EH (cell line): ENCODE measurements at regions not wholly inside any gene's neighbourhood (a gene's known extent, or its start where the extent isn't known, plus 50 kb on each side); places are given as distances from the start of the nearest gene placed in this dataset.

Source experiments
- DNase-seq: peaks from one replicate; pipeline ENCODE4 v3.0.0-alpha.2; 2015; ENCODE audit warnings: low read depth

DNA sequence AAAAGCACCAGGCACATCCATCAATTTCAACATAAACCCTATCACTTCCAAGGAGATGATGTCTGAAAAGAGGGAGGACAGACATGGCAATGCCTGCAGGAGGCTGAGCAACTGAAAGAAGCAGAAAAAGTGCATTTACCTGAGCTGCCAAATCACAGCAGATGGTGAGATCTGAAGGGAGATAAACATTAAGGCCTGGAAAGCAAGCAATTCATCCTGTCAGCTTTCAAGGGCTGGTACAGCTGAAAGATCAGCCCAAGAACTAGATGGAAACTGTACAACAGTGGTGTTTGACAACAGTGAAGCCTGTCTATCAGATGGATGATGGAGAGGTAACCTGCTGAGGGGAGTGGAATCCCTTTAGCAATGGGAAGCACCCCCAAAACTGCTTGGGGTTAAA, 433.2 kb upstream of the ZNF608 start:
- DNase-seq, result no peak

DNA sequence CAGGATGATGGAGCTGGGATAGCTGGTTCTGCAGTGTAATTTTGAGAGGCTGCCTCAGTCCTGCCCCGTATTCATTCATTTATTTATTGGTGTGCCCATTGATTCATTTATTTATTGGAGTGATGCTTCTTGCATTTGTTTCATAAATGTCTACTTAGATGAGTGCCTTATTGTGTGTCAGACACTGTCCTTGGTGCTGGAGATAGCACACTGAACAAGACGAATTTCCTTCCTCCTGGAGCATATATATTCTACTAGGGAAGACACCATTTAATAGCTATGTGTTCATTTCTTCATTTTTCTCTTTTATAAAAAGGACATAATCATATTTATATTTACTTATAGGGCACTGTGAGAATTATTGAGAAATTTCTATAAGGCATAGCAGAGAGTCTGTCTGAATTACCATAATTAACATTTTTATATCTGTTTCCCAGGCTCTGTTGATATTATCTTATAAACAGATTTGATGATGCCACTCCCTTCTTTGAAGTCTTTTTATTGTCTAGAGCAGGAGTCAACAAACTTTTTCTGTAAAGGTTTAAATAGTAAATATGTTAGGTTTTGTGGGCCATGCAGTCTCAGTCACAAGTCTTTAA, 433.9 kb upstream of the ZNF608 start:
- peak; percentile 21 for DNase-seq

DNA sequence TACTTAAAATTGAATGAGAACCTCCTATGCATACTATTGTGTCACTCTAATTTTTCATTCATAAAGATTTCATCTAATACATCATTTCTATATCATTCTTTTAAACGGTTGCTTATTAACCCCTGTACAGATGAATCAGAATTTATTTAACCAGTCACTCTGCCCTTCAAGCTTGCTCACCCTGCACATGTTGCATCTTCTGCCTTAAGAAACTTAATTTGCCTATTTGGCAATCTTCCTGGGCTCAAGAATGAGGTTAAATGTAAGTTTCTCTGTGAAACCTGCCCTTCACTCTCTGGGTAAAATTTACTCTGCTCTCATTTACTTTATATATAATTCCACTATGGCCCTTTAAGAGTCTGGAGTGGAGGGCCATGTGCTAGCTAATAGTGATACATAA, 434.7 kb upstream of the ZNF608 start:
- no peak for DNase-seq

DNA sequence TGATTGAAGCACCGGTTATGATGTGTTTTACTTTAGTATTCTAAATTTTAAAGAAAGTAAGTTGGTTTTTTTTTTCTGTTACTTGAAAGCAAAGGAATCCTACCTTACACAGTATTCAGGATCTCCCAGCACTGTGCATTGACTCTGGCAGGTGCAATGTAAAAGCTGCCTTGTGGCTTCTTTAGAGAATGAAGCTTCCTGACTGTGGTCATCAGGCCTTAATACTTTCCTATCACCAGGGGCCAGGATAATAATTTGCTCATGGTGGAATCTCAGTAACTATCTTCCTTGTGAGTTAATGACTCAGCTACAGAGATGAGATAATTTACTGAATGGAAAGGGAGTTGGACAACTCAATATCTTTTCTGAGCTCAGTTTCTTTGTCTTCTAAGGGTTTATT, 435.5 kb upstream of the ZNF608 start:
- no peak for DNase-seq

DNA sequence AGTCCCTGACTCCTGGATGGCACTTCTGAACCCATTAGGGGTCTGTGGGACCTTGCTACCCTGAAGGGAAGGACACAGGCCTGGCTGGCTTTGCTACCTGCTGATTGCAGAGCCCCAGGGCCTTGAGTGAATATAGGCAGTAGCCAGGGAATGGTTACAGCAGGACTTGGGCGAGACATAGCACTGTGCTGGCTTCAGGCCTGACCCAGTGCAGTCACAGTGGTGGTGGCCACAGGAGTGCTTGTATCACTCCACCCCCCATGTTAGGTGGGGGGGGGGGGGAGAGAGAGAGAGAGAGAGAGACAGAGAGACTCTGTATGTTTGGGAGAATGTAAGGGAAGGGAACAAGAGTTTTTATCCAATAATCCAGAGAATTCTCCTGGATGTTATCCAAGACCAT, 439.3 kb upstream of the ZNF608 start:
- no peak for DNase-seq

DNA sequence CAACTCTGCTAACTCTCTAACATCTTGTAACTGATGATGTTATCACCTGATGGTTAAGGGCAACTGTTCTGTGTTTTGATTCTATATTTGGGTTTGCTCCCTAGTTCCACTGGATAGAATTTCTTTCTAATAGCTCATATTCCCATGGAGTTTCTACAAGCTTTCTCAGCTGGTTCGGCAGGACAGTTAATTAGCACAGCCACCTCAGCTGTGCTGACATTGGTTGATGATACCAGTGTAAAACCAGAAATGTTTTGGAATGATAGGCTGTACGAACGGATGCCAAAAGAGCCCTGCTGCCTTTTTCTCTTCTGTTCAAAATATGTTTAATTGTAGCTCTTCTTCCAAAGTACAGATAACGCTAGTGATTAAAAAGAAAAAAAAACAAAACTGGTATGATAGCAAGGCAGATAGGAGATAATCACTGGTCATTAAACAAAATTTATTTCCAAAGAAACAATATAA, 440.5 kb upstream of the ZNF608 start:
- no peak for DNase-seq

DNA sequence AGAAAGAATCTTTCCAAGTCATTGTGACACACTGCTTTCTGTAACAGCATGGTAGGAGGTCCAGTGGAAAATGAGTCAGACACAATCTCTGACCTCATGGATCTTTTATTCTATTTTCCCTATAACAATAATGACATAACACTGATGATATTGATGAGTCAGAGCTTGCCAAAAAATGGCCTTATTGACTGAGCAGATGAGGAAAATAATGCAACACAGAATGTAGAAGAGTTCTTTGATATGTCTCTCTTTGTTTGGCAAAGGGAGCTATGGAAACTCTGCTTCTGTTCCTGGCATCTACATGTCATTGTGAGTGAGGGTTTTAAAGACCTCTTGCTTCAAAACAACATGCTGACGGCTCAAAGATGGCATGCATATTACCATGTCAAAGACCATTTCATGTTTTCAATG, 443.1 kb upstream of the ZNF608 start:
- DNase-seq, result peak; percentile 12

DNA sequence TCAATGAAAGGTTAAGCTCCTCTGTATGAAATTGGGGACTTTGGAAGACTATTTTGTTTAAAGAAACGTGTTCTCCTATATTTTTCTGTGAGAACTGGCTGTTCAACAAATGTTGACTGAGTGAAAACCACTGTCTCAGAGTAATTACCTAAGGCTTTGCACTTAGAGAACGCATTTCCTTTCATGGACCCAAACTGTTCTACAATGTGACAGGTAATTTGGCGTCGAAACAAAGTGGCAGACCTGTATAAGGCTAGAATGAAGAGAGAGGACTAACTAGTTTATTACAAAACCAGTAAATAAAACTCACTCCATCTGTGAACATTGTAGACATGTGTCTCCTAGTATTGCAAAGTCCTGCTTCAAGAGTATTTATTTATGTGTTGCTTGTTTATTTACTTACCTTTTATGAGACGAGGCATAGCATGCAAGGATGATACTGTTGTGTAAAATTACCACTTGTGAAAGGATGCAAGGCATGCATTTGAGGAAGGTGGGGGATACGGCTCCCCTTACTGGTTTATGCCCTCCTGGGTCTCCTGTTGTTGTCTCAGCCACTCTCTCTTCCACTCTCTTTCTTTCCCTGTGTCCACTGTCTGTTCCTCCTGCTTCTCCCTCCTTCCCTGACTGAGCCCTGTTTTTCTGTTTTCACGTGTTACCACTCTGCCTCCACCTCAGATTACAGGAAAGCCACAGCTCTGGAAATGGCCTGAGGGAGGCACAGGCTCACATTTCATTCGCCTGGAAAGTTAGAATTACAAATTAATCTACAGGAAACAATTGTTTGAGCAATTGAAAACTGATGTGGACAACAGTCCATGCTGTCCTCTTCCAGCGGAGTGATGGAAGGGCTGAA, 444.0 kb upstream of the ZNF608 start:
- DNase-seq, result peak; percentile 29

DNA sequence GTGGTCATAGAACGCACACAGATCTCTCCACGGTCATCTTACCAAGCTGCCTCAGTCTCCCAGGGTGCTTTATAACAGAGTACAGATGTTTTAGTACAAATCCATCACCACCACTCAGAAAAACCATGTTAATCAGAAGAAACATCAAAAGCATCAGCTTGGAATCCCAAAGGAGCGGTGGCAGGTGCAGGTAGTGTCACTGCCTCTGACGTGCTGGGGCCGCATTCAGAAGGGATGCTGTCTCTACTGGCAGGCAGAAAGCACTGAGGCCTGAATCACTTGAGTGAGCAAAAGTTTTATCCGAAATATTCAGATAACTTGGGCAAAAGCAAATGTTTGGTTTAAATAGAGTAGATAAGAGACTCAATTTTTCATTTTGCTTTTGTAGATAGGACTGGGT, 448.4 kb upstream of the ZNF608 start:
- no peak for DNase-seq

DNA sequence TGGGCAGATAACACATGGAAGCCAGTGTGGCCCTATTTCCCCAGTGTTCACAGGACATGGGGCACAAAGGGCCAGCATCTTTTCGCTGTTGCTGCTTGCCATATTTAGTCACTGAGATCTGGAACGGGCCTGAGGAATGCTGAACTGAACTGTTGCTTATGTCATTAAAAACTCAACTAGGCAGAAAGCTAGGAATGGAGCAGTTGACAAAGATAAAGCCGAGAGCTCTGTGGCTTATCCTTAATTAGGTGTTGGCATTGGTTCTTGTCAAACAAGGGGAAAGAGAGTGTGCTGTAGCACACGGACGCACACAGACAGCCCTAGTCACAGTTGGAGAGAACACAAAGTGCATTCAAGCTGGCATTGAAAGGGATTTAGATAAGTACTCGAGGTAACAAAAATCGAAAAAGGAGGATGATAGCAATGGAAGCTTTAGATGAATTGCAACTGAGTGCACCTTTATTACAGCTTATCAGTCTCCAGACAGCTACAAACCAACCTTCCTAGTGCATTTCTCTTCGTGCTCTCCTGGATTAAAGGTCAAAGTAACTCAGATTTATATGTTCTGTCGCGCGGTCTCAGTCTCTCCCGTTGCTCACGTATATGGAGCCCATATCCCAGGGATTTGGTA, 450.2 kb upstream of the ZNF608 start:
- DNase-seq, result no peak

DNA sequence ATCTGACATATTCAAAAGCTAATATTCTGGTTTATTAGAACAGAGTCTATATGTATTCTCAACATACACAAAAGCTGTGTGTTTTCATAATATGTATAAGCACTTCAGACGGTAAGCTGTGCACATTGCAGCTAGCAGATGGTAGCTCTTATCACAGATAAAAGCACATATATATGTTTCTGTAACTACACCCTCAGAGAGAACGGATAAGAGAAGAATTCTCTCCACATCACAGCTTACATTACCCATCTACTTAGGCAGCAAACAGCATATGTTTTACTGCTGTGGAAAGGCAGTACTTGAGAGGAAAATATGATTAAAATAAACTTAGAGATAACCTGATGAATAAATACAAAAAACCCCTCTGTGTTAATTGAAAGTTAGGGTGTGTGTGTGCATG, 450.9 kb upstream of the ZNF608 start:
- DNase-seq, result no peak

DNA sequence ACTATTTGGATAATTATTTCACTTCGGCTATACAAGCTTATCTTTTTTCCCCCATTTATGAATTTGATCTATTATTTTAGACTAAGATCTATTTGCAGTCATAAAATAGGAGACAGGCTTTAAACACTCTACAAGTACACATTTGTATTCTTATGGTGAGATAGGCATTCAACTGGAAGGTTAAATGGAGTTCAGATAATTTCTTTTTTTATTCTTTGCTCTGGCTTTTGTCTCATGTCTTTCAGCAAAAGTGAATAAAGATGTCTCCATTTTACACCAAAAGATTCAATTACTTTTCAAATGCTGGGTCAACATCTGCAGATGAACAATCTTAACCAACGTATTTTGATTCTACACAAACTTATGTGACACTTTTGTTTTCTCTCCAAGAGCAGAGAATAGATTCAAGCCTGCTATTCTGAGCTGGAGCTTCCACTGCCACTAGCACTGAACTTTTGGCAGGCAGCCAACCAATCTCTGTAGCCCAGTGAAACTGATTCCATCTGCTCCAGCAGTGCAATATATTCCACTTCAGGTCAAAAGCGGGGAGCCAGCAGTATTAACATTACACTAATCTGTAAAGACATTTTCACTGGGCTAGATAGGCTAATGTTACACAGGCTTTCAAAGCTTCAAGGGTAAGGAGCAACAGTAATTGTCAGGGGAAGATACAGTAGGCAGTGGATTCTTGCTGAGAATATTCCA, 452.0 kb upstream of the ZNF608 start:
- DNase-seq, result peak; percentile 63

DNA sequence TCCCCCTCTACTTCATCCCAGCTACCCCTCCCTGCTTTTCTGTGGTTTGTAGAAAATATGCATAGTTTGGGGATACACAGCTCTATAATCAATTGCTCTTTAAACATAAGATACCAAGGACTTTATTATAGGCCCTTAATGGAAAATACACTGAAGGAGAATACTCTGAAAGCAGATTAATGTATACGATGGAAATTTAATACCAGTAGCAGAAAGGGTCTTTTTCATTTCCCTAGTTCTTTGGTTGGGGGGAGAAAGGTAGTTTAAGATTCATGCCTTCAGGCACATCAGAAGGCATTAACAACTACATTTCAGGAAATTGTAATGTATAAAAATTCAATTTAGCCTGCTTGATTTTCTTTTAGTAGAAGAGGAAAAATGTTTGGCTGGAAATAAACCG, 452.9 kb upstream of the ZNF608 start:
- no peak for DNase-seq

DNA sequence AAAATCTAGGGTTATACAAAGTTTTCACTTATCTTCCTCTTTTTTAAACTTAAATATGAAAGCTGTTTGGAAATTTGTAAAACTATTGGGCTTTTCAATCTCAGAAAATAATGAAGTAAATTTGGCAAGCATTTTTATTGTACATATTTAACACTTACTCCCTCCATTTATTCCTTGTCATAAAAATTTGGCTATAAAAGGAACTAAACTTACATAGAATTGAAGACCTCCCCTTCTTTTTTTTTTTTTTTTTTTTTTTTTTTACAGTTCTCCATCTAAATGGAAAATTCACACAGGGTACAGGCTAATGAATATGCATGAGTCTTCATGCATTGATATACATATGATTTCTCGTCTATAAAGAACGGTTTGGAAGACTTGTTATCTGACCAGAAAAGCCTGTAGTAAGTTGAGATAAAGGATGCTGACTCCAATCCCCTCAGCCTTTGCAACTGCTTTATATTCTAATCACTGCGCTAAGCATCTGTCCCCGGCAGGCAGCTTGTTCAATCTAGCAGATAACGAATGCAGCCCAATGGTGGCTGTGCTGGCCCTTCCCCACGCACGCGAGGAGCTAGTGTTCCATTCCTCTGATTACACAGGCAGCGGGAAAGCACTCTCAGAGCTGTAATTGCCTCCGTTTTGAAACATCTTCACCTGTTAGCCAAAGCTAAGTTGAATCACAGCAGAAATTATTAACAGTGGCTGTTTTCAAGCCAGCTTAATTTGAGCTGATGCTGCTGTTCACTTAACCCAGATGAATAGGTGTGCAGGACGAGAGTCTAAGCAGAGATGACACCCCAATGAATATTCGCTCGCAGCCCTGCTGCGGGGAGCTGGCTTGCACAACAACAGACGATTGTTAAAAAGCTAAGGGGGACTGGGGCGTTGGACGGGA, 453.8 kb upstream of the ZNF608 start:
- DNase-seq, result peak; percentile 9

DNA sequence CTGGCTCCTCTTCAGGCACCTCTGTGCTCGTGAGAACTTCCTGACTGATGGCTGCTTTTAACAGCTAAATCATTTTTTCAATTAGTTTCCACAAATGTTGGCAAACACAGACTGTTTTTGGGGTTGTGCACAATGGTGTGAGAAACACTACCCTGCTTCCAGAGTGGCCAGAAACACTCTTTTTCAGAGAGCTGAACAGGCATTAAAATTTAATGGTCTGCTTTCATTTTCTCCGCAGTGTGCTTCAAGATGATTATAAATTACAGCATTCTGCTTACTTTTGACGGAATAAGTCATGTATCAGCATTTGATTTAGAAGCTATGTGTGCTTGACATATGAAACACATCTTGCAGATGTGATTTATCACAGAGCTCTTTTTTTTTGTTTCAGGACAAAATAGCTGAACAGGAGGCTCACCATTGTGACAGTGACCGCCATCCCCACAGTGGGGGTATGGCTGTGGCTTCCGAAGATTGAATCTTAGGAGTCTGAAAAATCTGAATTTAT, 454.5 kb upstream of the ZNF608 start:
- no peak for DNase-seq

DNA sequence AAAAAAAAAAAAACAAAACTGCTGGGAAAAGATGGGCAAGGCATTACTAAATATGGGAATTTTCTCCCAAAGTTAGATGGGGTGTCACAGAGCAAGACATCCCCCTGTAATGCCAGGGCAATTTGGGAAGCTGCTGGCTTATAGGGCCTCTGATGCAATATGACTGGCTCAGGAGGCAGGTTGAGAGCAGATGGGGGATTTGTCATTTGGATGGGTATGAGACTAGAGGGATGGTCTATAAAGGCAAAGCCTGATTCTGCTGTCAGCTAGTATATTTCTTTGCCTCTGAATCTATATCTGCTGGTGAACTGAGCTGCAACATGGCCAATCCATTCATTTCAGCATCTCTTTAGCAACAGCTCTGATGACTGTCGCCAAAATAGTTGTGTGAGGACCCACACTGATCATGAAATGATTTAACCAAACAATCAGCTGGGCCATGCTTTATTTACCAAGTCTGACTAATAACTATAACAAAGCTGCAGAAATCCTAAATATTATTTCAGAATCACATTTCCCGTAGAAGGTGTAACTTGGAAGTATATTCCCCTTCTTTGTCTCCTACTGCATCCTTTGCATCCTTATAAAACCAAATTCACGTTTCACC, 455.1 kb upstream of the ZNF608 start:
- no peak for DNase-seq

DNA sequence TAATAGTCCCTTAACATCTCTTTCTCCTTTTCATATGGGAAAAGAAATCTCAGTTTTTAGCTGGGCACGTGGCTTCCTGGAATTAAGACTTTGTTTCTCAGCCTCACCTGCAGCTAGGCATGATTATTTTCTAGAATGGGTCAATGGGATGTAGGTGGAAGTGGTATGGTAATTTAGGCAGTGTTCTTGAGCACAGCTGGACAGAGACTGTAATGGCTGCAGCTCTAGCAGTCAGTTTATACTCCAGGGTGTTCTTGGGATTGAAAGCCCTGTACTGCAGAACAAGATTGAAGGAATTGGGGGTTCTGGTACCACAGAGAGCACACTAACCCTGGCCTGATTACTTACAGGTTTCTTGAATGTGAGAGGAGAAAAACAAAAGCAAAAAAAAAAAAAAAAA, 455.9 kb upstream of the ZNF608 start:
- no peak for DNase-seq

DNA sequence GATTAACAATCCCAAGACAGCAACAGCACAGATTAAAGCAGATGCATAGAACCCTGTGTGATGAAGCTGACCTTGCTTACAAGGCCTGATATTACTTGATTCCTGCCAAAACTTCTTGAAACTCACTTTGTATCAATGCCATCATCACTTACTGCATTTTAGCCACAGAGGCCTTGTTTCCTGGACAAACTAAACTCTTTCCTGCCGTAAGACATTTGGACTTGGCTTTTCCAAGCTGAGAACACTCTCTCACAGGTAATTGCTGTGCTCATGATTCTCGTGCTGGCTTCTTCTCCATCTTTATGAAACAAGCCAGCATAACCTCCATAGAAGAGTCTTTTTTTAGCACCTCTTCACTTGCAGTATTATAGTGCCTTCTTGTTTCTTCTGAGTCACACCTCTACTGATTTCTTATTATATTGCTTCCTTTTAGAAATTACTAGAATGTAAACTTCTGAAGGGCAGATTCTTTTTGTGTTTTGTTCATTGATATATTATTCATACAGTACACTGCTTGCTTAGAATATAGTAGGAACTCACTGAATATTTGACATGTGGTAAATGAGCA, 456.5 kb upstream of the ZNF608 start:
- no peak for DNase-seq

DNA sequence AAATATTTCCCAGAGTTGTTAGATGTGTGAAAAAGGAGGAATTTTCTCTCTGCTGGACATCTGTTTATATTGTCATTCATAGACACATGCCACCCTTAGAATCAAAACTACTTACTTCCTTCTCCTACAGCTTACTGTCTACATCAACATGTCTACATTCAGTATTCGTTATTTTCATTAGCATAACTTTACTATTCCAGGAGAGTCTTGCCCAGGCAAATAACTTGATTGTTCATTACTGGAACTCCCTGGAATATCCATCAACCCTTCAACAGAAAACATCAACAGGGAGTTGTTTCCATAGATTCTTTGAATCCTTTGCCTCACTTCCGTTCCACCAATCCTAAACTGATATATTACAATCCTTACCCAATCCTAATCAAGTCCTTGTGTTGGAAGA, 457.5 kb upstream of the ZNF608 start:
- DNase-seq, result no peak

DNA sequence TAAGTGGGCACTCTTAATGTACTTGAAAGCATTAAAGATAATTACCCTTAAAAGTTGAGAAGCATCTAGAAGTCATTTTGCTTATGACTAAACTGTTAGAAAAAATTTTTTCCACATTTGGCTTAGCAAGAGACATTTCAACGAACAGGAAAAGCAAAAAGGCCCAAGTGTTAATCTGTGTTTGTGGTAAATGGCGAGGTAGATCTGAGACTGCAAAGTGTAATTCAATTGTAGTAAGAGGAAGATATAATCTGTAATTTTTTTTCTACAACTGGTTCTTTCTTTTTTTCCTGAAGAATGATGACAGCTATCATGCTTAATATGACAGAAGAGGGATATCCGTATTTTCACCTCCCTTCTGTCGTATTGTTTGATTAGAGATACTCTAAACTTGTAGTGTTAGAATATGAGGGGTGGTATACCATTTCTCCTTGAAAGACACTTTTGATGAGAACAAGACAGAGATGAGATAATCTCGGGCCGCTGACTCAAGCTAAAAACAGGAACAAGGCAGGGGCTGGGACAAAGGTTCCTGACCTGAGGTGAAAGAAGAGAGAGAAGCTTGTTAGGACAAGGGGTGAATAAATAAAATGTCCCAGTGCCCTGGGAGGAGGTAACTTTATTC, 459.3 kb upstream of the ZNF608 start:
- no peak for DNase-seq
